Activated T-helper 17 cell treated with anti-CD3 and anti-CD28 coated beads, Interleukin-2, amount 50 U/mL, for 72 hours (primary cell): ENCODE measurements at regions not wholly inside any gene's neighbourhood (a gene's known extent, or its start where the extent isn't known, plus 50 kb on each side); places are given as distances from the start of the nearest gene placed in this dataset.

ENCODE experiments used
- ATAC-seq: fragments of 150-1000 bp; cut with Tn5 transposase; replicated peaks from 2 replicates; pipeline ENCODE4 v1.10.0; 2021; ENCODE audit warnings: mild to moderate bottlenecking, moderate library complexity
- H3K27ac Mint-ChIP-seq: one replicate; pipeline ENCODE4 v1.8.0; 2022; ENCODE audit warnings: mixed read lengths
- H3K27me3 Mint-ChIP-seq: one replicate; pipeline ENCODE4 v1.8.0; 2022; ENCODE audit warnings: mixed read lengths
- H3K36me3 Mint-ChIP-seq: one replicate; pipeline ENCODE4 v1.8.0; 2022; ENCODE audit warnings: low read depth, mild to moderate bottlenecking, mixed read lengths
- H3K4me1 Mint-ChIP-seq: one replicate; pipeline ENCODE4 v1.8.0; 2022; ENCODE audit warnings: mixed read lengths
- H3K4me3 Mint-ChIP-seq: one replicate; pipeline ENCODE4 v1.8.0; 2022; ENCODE audit warnings: mild to moderate bottlenecking, mixed read lengths
- H3K9me3 Mint-ChIP-seq: one replicate; pipeline ENCODE4 v1.8.0; 2022; ENCODE audit warnings: mixed read lengths

- H3K36me3 Mint-ChIP-seq, result no peaks in the 10 kb centered on the region
- peaks cover 5% of the 10 kb centered on the region for H3K9me3 Mint-ChIP-seq
- H3K27me3 Mint-ChIP-seq, result no peaks in the 10 kb centered on the region
- no peak overlapping the region for H3K27ac Mint-ChIP-seq
- no peak for ATAC-seq
- no peak overlapping the region for H3K4me3 Mint-ChIP-seq
- no peaks in the 10 kb centered on the region for H3K4me1 Mint-ChIP-seq
Measured at GRCh38 chr5:167603135-167603534, 688.3 kb upstream of the WWC1 start.

GRCh38 chr5:167608390-167609272, 682.8 kb upstream of the WWC1 start:
- Mint-ChIP-seq H3K9me3 (peaks cover 5% of the 10 kb centered on the region), H3K36me3 (no peaks in the 10 kb centered on the region), H3K4me3 (no peak overlapping the region), H3K4me1 (no peaks in the 10 kb centered on the region), H3K27ac (no peak overlapping the region), H3K27me3 (no peaks in the 10 kb centered on the region)
- no peak for ATAC-seq

- Mint-ChIP-seq H3K9me3 (peaks cover 5% of the 10 kb centered on the region), H3K27ac (no peak overlapping the region), H3K4me1 (no peaks in the 10 kb centered on the region), H3K27me3 (no peaks in the 10 kb centered on the region), H3K4me3 (no peak overlapping the region), H3K36me3 (no peaks in the 10 kb centered on the region)
- no peak for ATAC-seq
Measured at GRCh38 chr5:167614294-167615021, 677.0 kb upstream of the WWC1 start.

GRCh38 chr5:167616043-167616890, 675.2 kb upstream of the WWC1 start:
- no peak for ATAC-seq
- H3K36me3 Mint-ChIP-seq, result no peaks in the 10 kb centered on the region
- no peaks in the 10 kb centered on the region for H3K27me3 Mint-ChIP-seq
- H3K4me3 Mint-ChIP-seq, result no peak overlapping the region
- H3K4me1 Mint-ChIP-seq, result no peaks in the 10 kb centered on the region
- peaks cover 5% of the 10 kb centered on the region for H3K9me3 Mint-ChIP-seq
- H3K27ac Mint-ChIP-seq, result no peak overlapping the region

GRCh38 chr5:167623354-167623753, 668.1 kb upstream of the WWC1 start:
- Mint-ChIP-seq H3K4me1 (no peaks in the 10 kb centered on the region), H3K27me3 (no peaks in the 10 kb centered on the region), H3K36me3 (no peaks in the 10 kb centered on the region), H3K9me3 (peaks cover 3% of the 10 kb centered on the region), H3K27ac (no peak overlapping the region), H3K4me3 (no peak overlapping the region)
- ATAC-seq, result no peak

- Mint-ChIP-seq H3K36me3 (no peaks in the 10 kb centered on the region), H3K4me3 (no peak overlapping the region), H3K4me1 (no peaks in the 10 kb centered on the region)
Measured at GRCh38 chr5:167624053-167624452, 667.4 kb upstream of the WWC1 start.

GRCh38 chr5:167626341-167627123, 664.9 kb upstream of the WWC1 start:
- H3K9me3 Mint-ChIP-seq, result peaks cover 7% of the 10 kb centered on the region
- no peak overlapping the region for H3K4me3 Mint-ChIP-seq
- ATAC-seq, result no peak
- no peaks in the 10 kb centered on the region for H3K36me3 Mint-ChIP-seq
- peaks cover 3% of the 10 kb centered on the region for H3K27me3 Mint-ChIP-seq
- no peak overlapping the region for H3K27ac Mint-ChIP-seq
- no peaks in the 10 kb centered on the region for H3K4me1 Mint-ChIP-seq

More at GRCh38 chr5:167624053-167624452, 667.4 kb upstream of the WWC1 start:
- Mint-ChIP-seq H3K27ac (no peak overlapping the region), H3K9me3 (peaks cover 3% of the 10 kb centered on the region), H3K27me3 (no peaks in the 10 kb centered on the region)
- ATAC-seq, result no peak

- H3K36me3 Mint-ChIP-seq, result no peaks in the 10 kb centered on the region
- no peak overlapping the region for H3K27ac Mint-ChIP-seq
- no peaks in the 10 kb centered on the region for H3K4me1 Mint-ChIP-seq
- peaks cover 7% of the 10 kb centered on the region for H3K9me3 Mint-ChIP-seq
- ATAC-seq, result no peak
- H3K27me3 Mint-ChIP-seq, result peaks cover 3% of the 10 kb centered on the region
- H3K4me3 Mint-ChIP-seq, result no peak overlapping the region
Measured at GRCh38 chr5:167629634-167630033, 661.8 kb upstream of the WWC1 start.

- no peak overlapping the region for H3K27ac Mint-ChIP-seq
- H3K36me3 Mint-ChIP-seq, result no peaks in the 10 kb centered on the region
- ATAC-seq, result no peak
- peaks cover 3% of the 10 kb centered on the region for H3K27me3 Mint-ChIP-seq
- H3K9me3 Mint-ChIP-seq, result peaks cover 7% of the 10 kb centered on the region
- H3K4me1 Mint-ChIP-seq, result no peaks in the 10 kb centered on the region
- H3K4me3 Mint-ChIP-seq, result no peak overlapping the region
Measured at GRCh38 chr5:167631191-167631590, 660.3 kb upstream of the WWC1 start.

- no peaks in the 10 kb centered on the region for H3K4me1 Mint-ChIP-seq
- no peak overlapping the region for H3K4me3 Mint-ChIP-seq
- no peak for ATAC-seq
- peaks cover 3% of the 10 kb centered on the region for H3K27me3 Mint-ChIP-seq
- H3K9me3 Mint-ChIP-seq, result peaks cover 7% of the 10 kb centered on the region
- H3K27ac Mint-ChIP-seq, result no peak overlapping the region
- H3K36me3 Mint-ChIP-seq, result no peaks in the 10 kb centered on the region
Measured at GRCh38 chr5:167633114-167633513, 658.3 kb upstream of the WWC1 start.

GRCh38 chr5:167633931-167634341, 657.5 kb upstream of the WWC1 start:
- no peaks in the 10 kb centered on the region for H3K36me3 Mint-ChIP-seq
- peaks cover 3% of the 10 kb centered on the region for H3K27me3 Mint-ChIP-seq
- no peak overlapping the region for H3K4me3 Mint-ChIP-seq
- H3K27ac Mint-ChIP-seq, result no peak overlapping the region
- H3K4me1 Mint-ChIP-seq, result no peaks in the 10 kb centered on the region
- H3K9me3 Mint-ChIP-seq, result peaks cover 4% of the 10 kb centered on the region
- no peak for ATAC-seq

- H3K27ac Mint-ChIP-seq, result no peak overlapping the region
Measured at GRCh38 chr5:167634432-167634831, 657.0 kb upstream of the WWC1 start.

GRCh38 chr5:167638816-167639215, 652.6 kb upstream of the WWC1 start:
- no peak for ATAC-seq
- H3K4me3 Mint-ChIP-seq, result no peak overlapping the region
- H3K27me3 Mint-ChIP-seq, result no peaks in the 10 kb centered on the region
- no peaks in the 10 kb centered on the region for H3K4me1 Mint-ChIP-seq
- H3K27ac Mint-ChIP-seq, result no peak overlapping the region
- no peaks in the 10 kb centered on the region for H3K36me3 Mint-ChIP-seq
- H3K9me3 Mint-ChIP-seq, result no peaks in the 10 kb centered on the region

More at GRCh38 chr5:167634432-167634831, 657.0 kb upstream of the WWC1 start:
- ATAC-seq, result no peak
- no peaks in the 10 kb centered on the region for H3K36me3 Mint-ChIP-seq
- H3K4me3 Mint-ChIP-seq, result no peak overlapping the region
- no peaks in the 10 kb centered on the region for H3K4me1 Mint-ChIP-seq
- H3K9me3 Mint-ChIP-seq, result peaks cover 3% of the 10 kb centered on the region
- H3K27me3 Mint-ChIP-seq, result peaks cover 3% of the 10 kb centered on the region

- H3K4me3 Mint-ChIP-seq, result no peak overlapping the region
- no peaks in the 10 kb centered on the region for H3K27me3 Mint-ChIP-seq
- H3K4me1 Mint-ChIP-seq, result no peaks in the 10 kb centered on the region
- H3K9me3 Mint-ChIP-seq, result no peaks in the 10 kb centered on the region
- no peaks in the 10 kb centered on the region for H3K36me3 Mint-ChIP-seq
- H3K27ac Mint-ChIP-seq, result no peak overlapping the region
- ATAC-seq, result no peak
Measured at GRCh38 chr5:167639273-167639672, 652.2 kb upstream of the WWC1 start.
